HepG2 (cell line): ENCODE measurements at regions not wholly inside any gene's neighbourhood (a gene's known extent, or its start where the extent isn't known, plus 50 kb on each side); places are given as distances from the start of the nearest gene placed in this dataset.

Experiments
- ATAC-seq: fragments of 200-7000 bp; cut with Tn5 transposase; 3 replicates; pipeline ENCODE4 v1.9.1; 2020; ENCODE audit warnings: mild to moderate bottlenecking, moderate library complexity
- BruUV-seq: library from RNA; stranded (reverse); fragments of 400-500 nt; replicated peaks from 2 replicates; lab custom pipeline; 2021; lab: Mats Ljungman, UMichigan
- CTCF ChIA-PET: fragments of 300-600 bp; formaldehyde crosslinking; extraction: SDS; loops from one replicate; lab custom pipeline; 2021; ENCODE audit warnings: low total read pairs, inconsistent platforms, low intra/inter-chr PET ratio; lab: Yijun Ruan, JAX
- POLR2A ChIA-PET: fragments of 350-600 bp; sonication (Branson Sonifier 250); formaldehyde crosslinking; loops from one replicate; lab custom pipeline; 2020; ENCODE audit warnings: antibody characterized with exemption, inconsistent platforms; lab: Yijun Ruan, JAX
- DNase-seq: peaks from one replicate; pipeline ENCODE4 v3.0.0-alpha.2; 2015; ENCODE audit warnings: low spot score
- FAIRE-seq: peaks from 3 replicates; lab custom pipeline; 2011; peaks lifted over from hg19 to GRCh38; lab: Jason Lieb, UNC
- H2AFZ ChIP-seq: one replicate; pipeline ENCODE4 v1.6.1; 2011; ENCODE audit warnings: low read length, inconsistent platforms
- H3K27ac ChIP-seq: fragments of 300-600 bp; 3 replicates; pipeline ENCODE4 v1.8.0; 2011; ENCODE audit warnings: mixed run types, mild to moderate bottlenecking, mixed read lengths, low read length, inconsistent platforms; ENCODE audit not compliant: insufficient read depth; ENCODE audit errors: extremely low read length
- H3K27me3 ChIP-seq, 2 experiments: fragments of 200-600 bp in 1 of 2; 2 replicates in 1 of 2; 3 replicates in 1 of 2; pipeline versions ENCODE4 v1.6.0 to v1.8.0; 2011; ENCODE audit warnings: low read length in 2 of 2, mild to moderate bottlenecking in 2 of 2, moderate library complexity in 2 of 2, inconsistent platforms in 1 of 2; ENCODE audit not compliant: insufficient read depth in 2 of 2, control insufficient read depth in 1 of 2
- H3K36me3 ChIP-seq, 2 experiments: fragments of 200-600 bp in 1 of 2; replicated peaks in 1 of 2; 2 replicates in 1 of 2; 3 replicates in 1 of 2; pipeline versions ENCODE4 v1.5.1 to v1.8.0; 2011; ENCODE audit warnings: low read length in 2 of 2, inconsistent platforms in 1 of 2; ENCODE audit not compliant: insufficient read depth in 2 of 2, control insufficient read depth in 1 of 2
- H3K4me1 ChIP-seq: 2 replicates; pipeline ENCODE4 v1.5.1; 2012; ENCODE audit warnings: low read length, inconsistent platforms; ENCODE audit not compliant: insufficient read depth
- H3K4me2 ChIP-seq: 2 replicates; pipeline ENCODE4 v1.6.0; 2011; ENCODE audit warnings: low read depth, low read length, inconsistent platforms
- H3K4me3 ChIP-seq, 3 experiments: fragments of 200-600 bp in 1 of 3; sonication (generic), shearing (Covaris generic) in 1 of 3; replicated peaks in 1 of 3; 2 replicates each; pipeline ENCODE4 v1.5.1; 2011 to 2016; ENCODE audit warnings: low read length in 3 of 3, inconsistent platforms in 2 of 3, low read depth in 2 of 3, mild to moderate bottlenecking in 2 of 3, control low read depth in 1 of 3, mixed read lengths in 1 of 3; ENCODE audit not compliant: insufficient read depth in 1 of 3
- H3K79me2 ChIP-seq: one replicate; pipeline ENCODE4 v1.6.1; 2011; ENCODE audit warnings: low read length, inconsistent platforms; ENCODE audit not compliant: insufficient read depth
- H3K9ac ChIP-seq: 2 replicates; pipeline ENCODE4 v1.6.0; 2011; ENCODE audit warnings: mild to moderate bottlenecking, low read depth, low read length, inconsistent platforms; ENCODE audit not compliant: insufficient read depth
- H3K9me3 ChIP-seq: 2 replicates; pipeline ENCODE4 v1.5.1; 2012; ENCODE audit warnings: mild to moderate bottlenecking, low read length
- H4K20me1 ChIP-seq: 2 replicates; pipeline ENCODE4 v1.6.0; 2011; ENCODE audit warnings: inconsistent platforms, mild to moderate bottlenecking, low read length, moderate library complexity; ENCODE audit not compliant: insufficient read depth
- AGO1 ChIP-seq: fragments of 200-400 bp; formaldehyde crosslinking; IDR thresholded peaks from 2 replicates; pipeline ENCODE4 v1.6.1; 2017; ENCODE audit warnings: mild to moderate bottlenecking, low read depth, low read length, moderate library complexity; ENCODE audit not compliant: poor library complexity, severe bottlenecking
- AKAP8 ChIP-seq: sonication (generic); formaldehyde crosslinking; IDR thresholded peaks from 2 replicates; pipeline ENCODE4 v1.5.1; 2020; ENCODE audit warnings: mild to moderate bottlenecking, missing genetic modification reagents
- ZNF430 ChIP-seq: sonication (generic); formaldehyde crosslinking; IDR thresholded peaks from 2 replicates; pipeline ENCODE4 v1.9.0; 2021; ENCODE audit warnings: mild to moderate bottlenecking, missing genetic modification reagents
- ZNF574 ChIP-seq: sonication (generic); formaldehyde crosslinking; IDR thresholded peaks from 2 replicates; pipeline ENCODE4 v1.4.0; 2020; ENCODE audit warnings: missing genetic modification reagents
- ZNF614 ChIP-seq: IDR thresholded peaks from 2 replicates; pipeline ENCODE4 v1.6.1; 2018; ENCODE audit warnings: missing biosample characterization, missing genetic modification reagents, inconsistent platforms, borderline replicate concordance
- WGBS: methylation state at CpG from one replicate; pipeline ENCODE4 v1.1.6; 2017; ENCODE audit warnings: low lambda C conversion rate; 5-methylcytosine and 5-hydroxymethylcytosine counted together
- in situ Hi-C: cut with HindIII; loops from 2 replicates; pipeline ENCODE4 v1.10.0; 2017; ENCODE audit warnings: low pct_unique_long_range_greater_than_20kb; ENCODE audit not compliant: extremely low pct_ligation_motif_present
- intact Hi-C: fragments of 100-400 bp; cut with micrococcal nuclease; formaldehyde crosslinking; loops from one replicate; pipeline ENCODE4 v1.10.0; 2022; ENCODE audit not compliant: unreplicated experiment
- TF ChIP-seq, protein P1 (sequence below): sonication (generic); formaldehyde crosslinking; IDR thresholded peaks from 2 replicates; pipeline ENCODE4 v1.8.1; 2023; ENCODE audit warnings: missing genetic modification reagents, mild to moderate bottlenecking, borderline replicate concordance

DNA sequence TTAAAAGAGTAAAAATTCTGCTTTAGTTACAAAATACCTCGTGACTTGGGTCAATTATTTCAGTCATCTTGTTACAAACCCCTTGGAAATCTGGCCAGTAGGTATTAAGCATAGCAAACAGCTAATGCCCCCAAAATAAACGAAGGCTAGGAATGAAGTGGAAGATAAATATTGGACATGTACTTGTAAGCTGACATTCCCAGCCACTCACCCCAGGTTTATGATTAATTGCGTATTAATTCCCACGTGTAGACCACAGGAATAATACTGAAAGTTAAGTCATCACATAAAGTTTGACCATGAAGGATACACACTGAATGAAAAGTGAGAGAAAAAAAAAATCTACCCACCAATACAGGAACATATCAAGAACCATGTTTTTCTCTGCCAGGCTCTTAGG is 936.5 kb upstream of the ADGRB3 start:
- H3K27me3 ChIP-seq, result no peaks in the 10 kb centered on the region
- intact Hi-C loops (no loop called here), in situ Hi-C loops (no loop called here)
- ChIA-PET CTCF (no interaction called here), POLR2A (no interaction called here)
- no peak overlapping the region for H3K27ac ChIP-seq
- no peak overlapping the region for H3K4me2 ChIP-seq
- H3K9me3 ChIP-seq, result no peaks in the 10 kb centered on the region
- 0% methylated on average over 4 of the region's 4 CpGs for WGBS
- no peak overlapping the region for H3K9ac ChIP-seq
- no peak overlapping the region for H3K4me3 ChIP-seq
- no peaks in the 10 kb centered on the region for H3K36me3 ChIP-seq
- H4K20me1 ChIP-seq, result no peaks in the 10 kb centered on the region
- H3K79me2 ChIP-seq, result no peaks in the 10 kb centered on the region
- DNase-seq (no peak), FAIRE-seq (no peak), ATAC-seq (no peak)
- H3K4me1 ChIP-seq, result no peaks in the 10 kb centered on the region
- H2AFZ ChIP-seq, result no peak overlapping the region
- BruUV-seq, result no TSS peak
- TF ChIP-seq AKAP8 (CRISPR knock-in tag) (no peak), ZNF430 (no peak), ZNF614 (CRISPR knock-in tag) (no peak), AGO1 (no peak), ZNF574 (CRISPR knock-in tag) (no peak)
- TF ChIP-seq, protein P1, sequence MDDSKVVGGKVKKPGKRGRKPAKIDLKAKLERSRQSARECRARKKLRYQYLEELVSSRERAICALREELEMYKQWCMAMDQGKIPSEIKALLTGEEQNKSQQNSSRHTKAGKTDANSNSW (CRISPR knock-in tag), result no peak
